T-helper 2 cell (primary cell): ENCODE measurements at regions not wholly inside any gene's neighbourhood (a gene's known extent, or its start where the extent isn't known, plus 50 kb on each side); places are given as distances from the start of the nearest gene placed in this dataset.

ENCODE experiments used
- DNase-seq, 5 experiments: peaks; one replicate each; pipeline versions ENCODE4 v3.0.0 to v3.0.0-alpha.2; 2012 to 2022

DNA sequence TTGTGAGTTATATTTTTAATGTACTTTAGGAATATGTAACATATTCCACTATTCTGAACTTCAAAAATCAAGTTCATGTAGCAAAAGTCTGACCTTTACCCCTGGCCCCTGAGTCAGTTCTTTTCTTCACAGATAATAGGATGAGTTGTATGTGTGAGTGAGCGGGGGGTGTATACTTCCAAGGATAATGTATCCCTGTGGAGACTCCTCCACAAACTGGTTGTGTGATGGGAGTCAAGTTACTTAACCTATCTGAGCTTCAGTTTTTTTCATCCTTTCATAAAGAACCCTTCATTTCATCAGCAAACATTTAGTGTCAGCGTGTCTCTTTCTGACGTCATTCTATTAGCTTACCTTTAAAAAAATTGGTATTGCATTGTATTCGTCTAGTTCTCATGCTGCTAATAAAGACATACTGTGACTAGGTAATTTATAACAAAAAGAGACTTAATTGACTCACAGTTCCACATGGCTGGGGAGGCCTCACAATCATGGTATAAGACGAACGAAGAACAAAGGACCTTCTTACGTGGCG, 288.1 kb upstream of the GPC6 start:
- no peak for DNase-seq

DNA sequence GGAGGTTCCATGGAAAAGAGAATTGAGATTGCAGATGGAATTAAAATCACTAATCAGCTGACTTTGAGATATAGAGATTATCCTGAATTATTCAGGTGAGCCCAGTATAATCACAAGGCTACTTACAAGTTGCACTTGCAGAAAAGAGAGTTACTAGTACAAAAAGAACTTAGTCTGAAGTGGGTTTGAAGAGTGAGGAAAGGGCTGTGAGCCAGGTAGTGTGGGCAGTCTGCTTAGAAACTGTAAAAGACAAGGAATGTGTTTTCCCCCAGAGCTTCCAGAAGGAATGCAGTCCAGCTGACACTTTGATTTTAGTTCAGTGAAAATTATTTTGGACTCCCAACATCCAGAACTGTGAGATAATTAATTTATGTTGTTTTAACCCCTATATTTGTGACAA, 285.4 kb upstream of the GPC6 start:
- no peak for DNase-seq

DNA sequence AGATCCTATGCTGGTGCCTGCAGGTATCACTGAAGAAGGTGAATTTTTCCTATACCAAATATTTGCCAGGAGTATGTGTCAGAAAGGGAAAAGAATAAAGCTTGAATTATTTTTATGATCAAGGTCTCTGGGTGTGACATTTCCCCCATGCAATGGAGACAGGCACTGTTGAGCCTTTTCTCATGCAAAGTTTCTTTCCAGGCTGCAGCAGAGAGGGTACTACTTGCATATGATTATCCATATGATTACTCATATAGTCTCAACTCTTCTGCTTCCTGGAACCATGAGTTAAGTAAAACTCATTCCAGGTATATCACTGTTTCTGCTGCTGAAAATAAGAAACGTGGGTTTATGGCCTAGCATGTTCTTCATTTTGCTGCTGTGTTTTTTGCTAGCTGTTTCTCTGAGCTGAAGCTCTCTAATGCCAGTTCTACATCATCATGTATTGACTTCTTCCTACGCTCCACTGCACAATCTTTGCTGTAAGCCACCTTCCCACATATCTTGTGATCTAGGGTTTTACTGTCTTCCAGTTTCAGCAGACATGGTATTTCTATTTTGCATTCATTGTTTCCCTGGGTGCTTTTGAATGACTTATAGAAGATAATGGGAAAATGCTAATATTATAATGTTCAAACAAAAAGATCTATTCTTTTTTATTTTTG, 278.7 kb upstream of the GPC6 start:
- no peak for DNase-seq

GRCh38 chr13:92950771-92951170, 275.8 kb upstream of the GPC6 start:
- no peak for DNase-seq

DNA sequence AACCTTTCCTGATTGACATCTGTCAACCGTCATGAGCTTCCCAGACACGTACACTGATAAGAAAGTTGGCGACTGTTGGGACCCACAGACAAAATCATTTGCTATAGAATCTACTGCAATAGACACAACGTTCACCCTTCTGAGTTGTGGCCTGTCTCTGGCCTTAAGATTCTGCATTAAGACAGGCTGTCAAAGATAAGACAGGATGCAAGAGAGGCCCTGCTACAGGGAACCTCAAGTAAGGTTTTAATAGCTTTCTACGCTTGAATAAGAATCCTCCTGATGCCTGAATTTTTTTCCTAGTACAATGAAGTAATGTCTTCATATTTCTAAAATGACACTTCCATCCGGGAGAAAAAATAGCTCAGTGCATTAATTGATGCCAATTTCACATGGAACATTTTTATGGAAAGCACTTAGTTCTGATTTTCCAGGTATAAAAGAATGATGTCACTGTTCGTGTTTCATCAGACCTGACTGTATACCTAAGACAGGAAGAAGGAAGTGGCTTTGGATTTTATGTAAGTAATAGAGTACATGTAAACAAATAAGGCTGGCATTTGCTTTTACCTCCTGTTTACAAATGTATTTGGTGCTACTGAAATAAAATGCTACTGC, 275.2 kb upstream of the GPC6 start:
- DNase-seq: no peak

GRCh38 chr13:92952161-92952560, 274.4 kb upstream of the GPC6 start:
- no peak for DNase-seq

- no peak for DNase-seq
Observed at GRCh38 chr13:92954746-92955145, 271.9 kb upstream of the GPC6 start.

DNA sequence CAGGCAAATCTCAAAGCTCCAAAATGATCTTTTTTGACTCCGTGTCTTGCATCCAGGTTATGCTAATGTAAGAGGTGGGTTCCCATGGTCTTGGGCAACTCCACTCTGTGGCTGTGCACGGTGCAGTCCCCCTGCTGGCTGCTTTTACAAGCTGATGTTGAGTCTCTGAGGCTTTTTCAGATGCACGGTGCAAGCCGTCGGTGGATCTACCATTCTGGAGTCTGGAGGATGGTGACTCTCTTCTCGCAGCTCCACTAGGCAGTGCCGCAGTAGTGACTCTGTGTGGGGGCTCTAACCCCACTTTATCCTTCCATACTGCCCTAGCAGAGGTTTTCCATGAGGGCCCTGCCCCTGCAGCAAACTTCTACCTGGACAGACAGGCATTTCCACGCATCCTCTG, 266.8 kb upstream of the GPC6 start:
- no peak for DNase-seq

DNA sequence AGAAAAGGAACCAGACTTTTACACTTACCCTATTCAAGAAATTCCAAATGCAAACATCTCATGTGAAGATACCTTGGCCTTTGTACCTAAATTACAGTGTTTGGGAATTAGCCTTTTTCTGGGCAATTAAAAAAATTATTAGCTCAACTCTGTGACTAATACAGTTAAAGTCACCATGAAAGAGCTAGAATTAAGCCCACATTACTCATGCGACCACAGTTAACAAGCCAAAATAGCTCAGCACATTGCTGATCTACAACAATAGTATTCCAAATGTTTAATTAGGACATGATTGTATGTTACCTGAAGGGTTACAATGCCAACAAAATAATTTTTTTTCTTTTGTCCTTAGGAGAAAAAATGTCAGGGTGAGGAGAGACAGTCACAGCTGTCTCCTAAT, 263.6 kb upstream of the GPC6 start:
- no peak for DNase-seq

DNA sequence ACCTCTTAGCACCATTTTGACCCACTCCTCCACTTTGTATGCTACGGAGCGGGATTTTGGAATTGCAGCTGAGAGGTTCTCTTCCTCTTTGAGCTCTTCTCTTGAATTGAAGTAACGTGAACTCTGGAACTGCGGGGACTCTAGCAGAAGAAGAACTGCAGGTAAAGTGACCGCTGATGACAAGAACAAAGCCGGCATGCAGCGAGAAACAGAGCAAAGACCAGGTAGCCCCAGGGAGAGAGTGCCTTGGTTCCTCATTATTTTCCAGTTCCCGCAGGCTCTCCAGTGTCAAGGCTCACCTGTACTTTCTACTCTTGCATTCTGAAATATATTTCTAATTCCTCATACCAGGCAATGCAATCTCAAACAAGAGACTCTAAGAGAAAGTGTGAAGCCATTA, 260.3 kb upstream of the GPC6 start:
- DNase-seq: no peak

GRCh38 chr13:92966900-92967299, 259.7 kb upstream of the GPC6 start:
- DNase-seq: no peak

- no peak for DNase-seq
Observed at GRCh38 chr13:92967923-92968322, 258.7 kb upstream of the GPC6 start.

- DNase-seq: no peak
Observed at GRCh38 chr13:92972751-92973150, 253.9 kb upstream of the GPC6 start.

- no peak for DNase-seq
Observed at GRCh38 chr13:92974905-92975429, 251.6 kb upstream of the GPC6 start.

- DNase-seq: no peak
Observed at GRCh38 chr13:92976657-92977056, 249.9 kb upstream of the GPC6 start.

DNA sequence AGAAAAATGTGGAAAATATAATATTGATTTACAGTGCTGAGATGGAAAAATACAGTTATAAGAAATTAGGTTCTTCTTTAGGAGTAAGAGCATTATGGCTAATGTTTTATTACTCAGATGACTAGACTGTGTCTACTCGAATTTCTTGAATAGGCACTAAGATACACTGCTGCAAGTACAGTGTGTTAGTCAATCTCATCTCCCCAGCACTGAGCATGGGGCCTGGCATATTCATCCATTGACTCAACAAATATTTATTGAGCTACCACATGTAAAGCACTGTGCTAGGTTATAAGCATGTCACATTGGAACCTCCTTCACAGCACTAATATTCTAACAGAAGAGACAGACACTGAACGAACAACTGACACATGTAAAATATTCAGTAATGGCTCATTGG, 242.5 kb upstream of the GPC6 start:
- no peak for DNase-seq

DNA sequence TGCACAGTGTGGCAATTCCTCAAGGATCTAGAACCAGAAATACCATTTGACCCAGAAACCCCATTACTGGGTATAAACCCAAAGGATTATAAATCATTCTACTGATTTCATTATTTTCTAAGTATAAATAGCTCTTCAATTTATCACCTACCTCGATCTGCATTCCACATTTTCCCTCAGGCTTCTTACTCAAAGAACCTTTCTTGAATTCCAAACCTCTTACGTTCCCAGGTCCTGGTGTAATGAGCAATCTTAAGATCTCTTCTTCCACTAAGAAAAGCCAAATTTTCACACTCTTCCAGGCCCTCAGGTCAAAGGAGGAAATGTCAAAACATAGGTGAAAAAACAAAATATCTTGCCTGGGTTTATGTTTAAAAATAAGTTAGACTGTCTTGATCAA, 237.3 kb upstream of the GPC6 start:
- DNase-seq: no peak

DNA sequence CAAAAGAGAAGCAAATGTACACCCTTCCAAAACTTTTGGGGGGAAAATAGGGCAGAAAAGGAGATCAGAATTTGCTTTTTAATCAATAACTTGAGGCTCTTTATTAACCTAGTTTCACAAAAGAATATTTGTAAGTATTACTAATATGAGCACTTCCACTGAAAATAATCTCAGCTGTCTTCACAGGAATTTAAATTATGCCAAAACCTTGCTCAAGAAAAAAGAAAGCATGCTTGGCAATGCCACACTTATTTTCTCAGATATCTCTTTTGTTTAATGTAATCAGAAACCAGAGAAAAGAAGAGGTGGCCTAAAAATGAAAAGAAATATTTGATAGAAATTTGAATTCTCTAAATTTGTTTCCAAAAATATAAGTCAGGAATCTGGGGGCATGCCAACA, 234.9 kb upstream of the GPC6 start:
- no peak for DNase-seq

GRCh38 chr13:92994056-92994455, 232.6 kb upstream of the GPC6 start:
- no peak for DNase-seq

GRCh38 chr13:93001866-93002461, 224.6 kb upstream of the GPC6 start:
- no peak for DNase-seq

- no peak for DNase-seq
Observed at GRCh38 chr13:93003531-93003930, 223.1 kb upstream of the GPC6 start.

GRCh38 chr13:93004919-93005318, 221.7 kb upstream of the GPC6 start:
- no peak for DNase-seq

DNA sequence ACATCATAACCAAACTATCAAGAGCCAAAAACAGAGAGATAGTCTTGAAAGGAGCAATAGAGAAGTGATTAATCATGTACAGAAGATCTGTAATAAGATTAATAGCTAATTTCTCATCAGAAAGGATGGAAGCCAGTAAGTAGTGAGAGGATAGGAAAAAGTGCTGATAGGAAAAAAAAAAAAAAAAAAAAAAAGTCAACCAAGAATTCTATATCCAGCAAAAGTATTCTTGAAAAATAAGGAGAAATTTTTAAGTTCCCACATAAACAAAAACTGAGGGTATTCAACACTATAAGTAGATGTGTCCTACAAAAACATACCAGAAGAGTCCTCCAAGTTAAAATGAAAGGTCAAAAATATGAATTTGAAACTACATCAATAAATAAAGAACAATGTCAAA, 218.7 kb upstream of the GPC6 start:
- DNase-seq: no peak

DNA sequence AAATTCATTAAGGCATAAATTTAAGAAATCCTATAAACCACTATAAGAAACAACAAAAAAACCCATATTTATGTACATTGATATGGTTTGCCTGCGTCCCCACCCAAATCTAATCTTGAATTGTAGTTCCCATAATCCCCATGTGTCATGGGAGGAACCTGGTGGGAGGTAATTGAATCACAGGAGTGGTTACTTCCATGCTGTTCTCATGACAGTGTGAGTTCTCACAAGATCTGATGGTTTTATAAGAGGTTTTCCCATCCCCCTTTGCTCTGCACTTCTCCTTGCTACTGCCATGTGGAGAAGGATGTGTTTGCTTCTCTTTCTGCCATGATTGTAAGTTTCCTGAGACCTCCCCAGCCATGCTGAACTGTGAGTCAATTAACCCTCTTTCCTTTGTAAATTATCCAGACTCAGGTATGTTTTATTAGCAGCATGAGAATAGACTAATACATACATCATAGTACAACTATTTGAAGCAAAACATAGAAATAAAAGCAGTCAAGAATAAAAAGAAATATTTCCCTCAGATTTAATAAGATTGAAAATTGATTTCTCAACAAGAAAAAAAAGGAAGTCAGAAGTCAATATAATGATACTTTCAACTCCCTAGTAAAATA, 209.0 kb upstream of the GPC6 start:
- no peak for DNase-seq
